Mesendoderm (in vitro differentiated cells): ENCODE measurements at regions not wholly inside any gene's neighbourhood (a gene's known extent, or its start where the extent isn't known, plus 50 kb on each side); places are given as distances from the start of the nearest gene placed in this dataset.

Experiments
- DNase-seq: peaks from one replicate; pipeline ENCODE4 v3.0.0; 2013
- H2AK5ac ChIP-seq: 2 replicates; pipeline ENCODE4 v1.6.1; 2013; ENCODE audit warnings: low read length, inconsistent platforms
- H2BK120ac ChIP-seq: 2 replicates; pipeline ENCODE4 v1.6.1; 2013; ENCODE audit warnings: low read depth, mild to moderate bottlenecking, low read length, moderate library complexity, mixed read lengths
- H2BK15ac ChIP-seq: replicated peaks from 2 replicates; pipeline ENCODE4 v1.6.1; 2013; ENCODE audit warnings: low read depth, mild to moderate bottlenecking, moderate library complexity
- H2BK5ac ChIP-seq: 2 replicates; pipeline ENCODE4 v1.6.1; 2013; ENCODE audit warnings: low read length, inconsistent platforms
- H3K18ac ChIP-seq: 2 replicates; pipeline ENCODE4 v1.6.1; 2013; ENCODE audit warnings: mild to moderate bottlenecking, low read length, mixed read lengths
- H3K23ac ChIP-seq: one replicate; pipeline ENCODE4 v1.6.1; 2013; ENCODE audit warnings: low read length
- H3K27ac ChIP-seq: 2 replicates; pipeline ENCODE4 v1.5.1; 2013; ENCODE audit warnings: low read depth, mild to moderate bottlenecking, inconsistent platforms, low read length, moderate library complexity
- H3K27me3 ChIP-seq: 2 replicates; pipeline ENCODE4 v1.6.1; 2013; ENCODE audit warnings: low read length, control low read depth, mild to moderate bottlenecking, inconsistent platforms; ENCODE audit not compliant: insufficient read depth, poor library complexity
- H3K36me3 ChIP-seq: 2 replicates; pipeline ENCODE4 v1.6.1; 2013; ENCODE audit warnings: low read length, inconsistent platforms; ENCODE audit not compliant: control insufficient read depth, insufficient read depth
- H3K4ac ChIP-seq: one replicate; pipeline ENCODE4 v1.6.1; 2013; ENCODE audit warnings: low read depth, mild to moderate bottlenecking, low read length, moderate library complexity
- H3K4me1 ChIP-seq: 2 replicates; pipeline ENCODE4 v1.6.1; 2013; ENCODE audit warnings: low read depth, low read length, inconsistent platforms; ENCODE audit not compliant: control insufficient read depth
- H3K4me2 ChIP-seq: 2 replicates; pipeline ENCODE4 v1.6.1; 2013; ENCODE audit warnings: low read length
- H3K4me3 ChIP-seq: 2 replicates; pipeline ENCODE4 v1.5.1; 2013; ENCODE audit warnings: mild to moderate bottlenecking, low read length
- H3K56ac ChIP-seq: one replicate; pipeline ENCODE4 v1.6.1; 2013; ENCODE audit warnings: low read length
- H3K79me1 ChIP-seq: 2 replicates; pipeline ENCODE4 v1.6.1; 2013; ENCODE audit warnings: low read length, inconsistent platforms
- H3K79me2 ChIP-seq: 2 replicates; pipeline ENCODE4 v1.6.1; 2013; ENCODE audit warnings: mild to moderate bottlenecking, low read length; ENCODE audit not compliant: control insufficient read depth, insufficient read depth
- H3K9ac ChIP-seq: 2 replicates; pipeline ENCODE4 v1.6.1; 2013; ENCODE audit warnings: low read length, inconsistent platforms
- H4K5ac ChIP-seq: one replicate; pipeline ENCODE4 v1.6.1; 2013; ENCODE audit warnings: low read length
- H4K8ac ChIP-seq: one replicate; pipeline ENCODE4 v1.6.1; 2013; ENCODE audit warnings: low read depth, mild to moderate bottlenecking, control low read depth, low read length, moderate library complexity
- WGBS: extraction: QIAGEN DNeasy Blood & Tissue Kit; methylation state at CpG from one replicate; pipeline ENCODE4 v1.1.7; 2013; ENCODE audit warnings: low lambda C conversion rate, missing lambda C conversion rate; ENCODE audit not compliant: insufficient coverage; ENCODE audit errors: extremely low coverage; 5-methylcytosine and 5-hydroxymethylcytosine counted together

GRCh38 chr13:108402850-108403249, 133.3 kb downstream of the TNFSF13B start:
- Histone ChIP-seq H3K23ac (no peak overlapping the region), H3K27ac (no peak overlapping the region), H2BK15ac (no peak overlapping the region), H3K4me1 (no peaks in the 10 kb centered on the region), H3K79me1 (no peaks in the 10 kb centered on the region), H2BK5ac (no peak overlapping the region), H3K4me3 (no peak overlapping the region), H3K79me2 (no peaks in the 10 kb centered on the region), H2BK120ac (no peak overlapping the region), H3K4ac (no peak overlapping the region), H4K5ac (no peak overlapping the region), H3K36me3 (no peaks in the 10 kb centered on the region), H3K4me2 (no peak overlapping the region), H3K56ac (no peak overlapping the region), H4K8ac (peak overlapping the region; percentile 56), H2AK5ac (no peak overlapping the region), H3K18ac (no peak overlapping the region), H3K9ac (no peak overlapping the region), H3K27me3 (no peaks in the 10 kb centered on the region)
- no CpG with 5 or more reads among the region's 2 CpGs for WGBS
- no peak for DNase-seq

- H3K18ac ChIP-seq: no peak overlapping the region
- WGBS: no CpG with 5 or more reads among the region's 2 CpGs
- H3K79me1 ChIP-seq: no peaks in the 10 kb centered on the region
- H4K5ac ChIP-seq: no peak overlapping the region
- H3K4me3 ChIP-seq: no peak overlapping the region
- DNase-seq: no peak
- H3K36me3 ChIP-seq: no peaks in the 10 kb centered on the region
- H3K4ac ChIP-seq: no peak overlapping the region
- no peak overlapping the region for H3K9ac ChIP-seq
- H3K27ac ChIP-seq: no peak overlapping the region
- no peak overlapping the region for H3K56ac ChIP-seq
- H4K8ac ChIP-seq: no peak overlapping the region
- H2BK15ac ChIP-seq: no peak overlapping the region
- H3K4me1 ChIP-seq: no peaks in the 10 kb centered on the region
- H2BK120ac ChIP-seq: no peak overlapping the region
- no peaks in the 10 kb centered on the region for H3K79me2 ChIP-seq
- H3K4me2 ChIP-seq: no peak overlapping the region
- H2AK5ac ChIP-seq: no peak overlapping the region
- H3K27me3 ChIP-seq: no peaks in the 10 kb centered on the region
- no peak overlapping the region for H2BK5ac ChIP-seq
- no peak overlapping the region for H3K23ac ChIP-seq
These were observed 138.0 kb downstream of the TNFSF13B start for GRCh38 chr13:108407495-108407894.

- Histone ChIP-seq H4K5ac (no peak overlapping the region), H3K36me3 (no peaks in the 10 kb centered on the region), H3K27me3 (no peaks in the 10 kb centered on the region), H3K79me1 (no peaks in the 10 kb centered on the region), H3K4me3 (no peak overlapping the region), H3K4me2 (no peak overlapping the region), H3K18ac (no peak overlapping the region), H2BK15ac (no peak overlapping the region), H2BK120ac (no peak overlapping the region), H3K56ac (no peak overlapping the region), H4K8ac (no peak overlapping the region), H3K79me2 (no peaks in the 10 kb centered on the region), H3K4ac (no peak overlapping the region), H3K4me1 (no peaks in the 10 kb centered on the region), H3K9ac (no peak overlapping the region), H2AK5ac (no peak overlapping the region), H3K23ac (no peak overlapping the region), H2BK5ac (no peak overlapping the region), H3K27ac (no peak overlapping the region)
- no peak for DNase-seq
- WGBS: no CpG with 5 or more reads among the region's 2 CpGs
These were observed 139.2 kb downstream of the TNFSF13B start for GRCh38 chr13:108408672-108409071.

GRCh38 chr13:108409730-108410129, 140.2 kb downstream of the TNFSF13B start:
- Histone ChIP-seq H2BK5ac (no peak overlapping the region), H3K4ac (no peak overlapping the region), H3K27me3 (no peaks in the 10 kb centered on the region), H3K9ac (no peak overlapping the region), H2BK15ac (no peak overlapping the region), H3K4me1 (no peaks in the 10 kb centered on the region), H3K36me3 (no peaks in the 10 kb centered on the region), H4K8ac (no peak overlapping the region), H3K56ac (no peak overlapping the region), H3K27ac (no peak overlapping the region), H3K79me2 (no peaks in the 10 kb centered on the region), H3K4me3 (no peak overlapping the region), H3K79me1 (no peaks in the 10 kb centered on the region), H3K4me2 (no peak overlapping the region), H2BK120ac (no peak overlapping the region), H4K5ac (no peak overlapping the region), H3K23ac (no peak overlapping the region), H3K18ac (no peak overlapping the region), H2AK5ac (no peak overlapping the region)
- no peak for DNase-seq

- H2AK5ac ChIP-seq: no peak overlapping the region
- H3K36me3 ChIP-seq: no peaks in the 10 kb centered on the region
- no peak overlapping the region for H3K18ac ChIP-seq
- H3K27ac ChIP-seq: no peak overlapping the region
- H3K4me2 ChIP-seq: no peak overlapping the region
- H3K4ac ChIP-seq: no peak overlapping the region
- no peak overlapping the region for H3K23ac ChIP-seq
- no peak overlapping the region for H4K5ac ChIP-seq
- no peaks in the 10 kb centered on the region for H3K4me1 ChIP-seq
- H3K9ac ChIP-seq: no peak overlapping the region
- H3K79me1 ChIP-seq: no peaks in the 10 kb centered on the region
- no CpG with 5 or more reads among the region's 6 CpGs for WGBS
- no peak overlapping the region for H2BK120ac ChIP-seq
- no peak overlapping the region for H2BK15ac ChIP-seq
- H3K56ac ChIP-seq: no peak overlapping the region
- H4K8ac ChIP-seq: no peak overlapping the region
- no peak overlapping the region for H3K4me3 ChIP-seq
- no peak overlapping the region for H2BK5ac ChIP-seq
- no peaks in the 10 kb centered on the region for H3K79me2 ChIP-seq
- no peak for DNase-seq
- no peaks in the 10 kb centered on the region for H3K27me3 ChIP-seq
These were observed 150.2 kb downstream of the TNFSF13B start for GRCh38 chr13:108419768-108420167.

GRCh38 chr13:108425056-108425455, 155.5 kb downstream of the TNFSF13B start:
- Histone ChIP-seq H3K23ac (no peak overlapping the region), H3K79me1 (no peaks in the 10 kb centered on the region), H3K4me1 (no peaks in the 10 kb centered on the region), H3K18ac (no peak overlapping the region), H3K27me3 (no peaks in the 10 kb centered on the region), H3K4ac (no peak overlapping the region), H3K36me3 (no peaks in the 10 kb centered on the region), H3K4me2 (no peak overlapping the region), H3K9ac (no peak overlapping the region), H3K4me3 (no peak overlapping the region), H3K56ac (no peak overlapping the region), H3K27ac (no peak overlapping the region), H3K79me2 (no peaks in the 10 kb centered on the region), H4K8ac (no peak overlapping the region), H2BK120ac (no peak overlapping the region), H2BK15ac (no peak overlapping the region), H2AK5ac (no peak overlapping the region), H2BK5ac (no peak overlapping the region), H4K5ac (no peak overlapping the region)
- peak; percentile 25 for DNase-seq
- no CpG with 5 or more reads among the region's 4 CpGs for WGBS
